HCT116 (cell line): ENCODE measurements at regions not wholly inside any gene's neighbourhood (a gene's known extent, or its start where the extent isn't known, plus 50 kb on each side); places are given as distances from the start of the nearest gene placed in this dataset.

ENCODE experiments used
- ATAC-seq: fragments of 200-7000 bp; cut with Tn5 transposase; 2 replicates; pipeline ENCODE4 v1.9.1; 2020; ENCODE audit warnings: mild to moderate bottlenecking, moderate library complexity
- BruUV-seq: library from RNA; stranded (reverse); fragments of 400-500 nt; replicated peaks from 2 replicates; lab custom pipeline; 2021; lab: Mats Ljungman, UMichigan
- CTCF ChIA-PET: fragments of 300-600 bp; sonication (Branson Sonifier 250); formaldehyde crosslinking; loops from one replicate; lab custom pipeline; 2021; ENCODE audit warnings: antibody characterized with exemption; lab: Charles Lee
- POLR2A ChIA-PET: fragments of 300-600, 350-600 bp; sonication (Branson Sonifier 250); formaldehyde crosslinking; loops from one replicate; lab custom pipeline; 2021; ENCODE audit warnings: antibody characterized with exemption; lab: Charles Lee
- RAD21 ChIA-PET, 2 experiments: fragments of 300-600 bp; sonication (Branson Sonifier 250); formaldehyde crosslinking; loops; one replicate each; lab custom pipeline; 2023; ENCODE audit warnings: low total read pairs in 2 of 2; ENCODE audit not compliant: uncharacterized antibody in 2 of 2, unreplicated experiment in 2 of 2, low non-redundant PET in 1 of 2; lab: Charles Lee
- DNase-seq: peaks from one replicate; pipeline ENCODE4 v3.0.0-alpha.2; 2010; ENCODE audit warnings: low read depth, low spot score
- H2AFZ ChIP-seq: fragments of 200-600 bp; shearing (Covaris generic), sonication (generic); 2 replicates; pipeline ENCODE4 v1.6.1; 2017; ENCODE audit warnings: low read depth, mixed run types, mixed read lengths, antibody characterized with exemption, low read length; ENCODE audit not compliant: poor library complexity, severe bottlenecking
- H3K27ac ChIP-seq: 2 replicates; pipeline ENCODE4 v1.5.1; 2012; ENCODE audit warnings: low read depth, low read length
- H3K27me3 ChIP-seq: fragments of 200-600 bp; sonication (generic); 2 replicates; pipeline ENCODE4 v1.6.1; 2016; ENCODE audit warnings: mixed run types, low read length, mixed read lengths; ENCODE audit not compliant: insufficient read depth
- H3K36me3 ChIP-seq, 2 experiments: fragments of 200-500 bp in 1 of 2; fragments of 200-600 bp in 1 of 2; sonication (Bioruptor generic) in 1 of 2; sonication (generic) in 1 of 2; 2 replicates each; pipeline versions ENCODE4 v1.5.1 to v1.6.1; 2014 to 2016; ENCODE audit warnings: low read length in 2 of 2, inconsistent platforms in 1 of 2, mixed read lengths in 1 of 2, mixed run types in 1 of 2; ENCODE audit not compliant: insufficient read depth in 2 of 2, control insufficient read depth in 1 of 2
- H3K4me1 ChIP-seq, 2 experiments: fragments of 200-600 bp in 1 of 2; sonication (generic) in 1 of 2; 2 replicates each; pipeline versions ENCODE4 v1.5.1 to v1.6.1; 2012 to 2017; ENCODE audit warnings: low read length in 2 of 2, inconsistent platforms in 1 of 2, mild to moderate bottlenecking in 1 of 2, mixed read lengths in 1 of 2, mixed run types in 1 of 2, moderate library complexity in 1 of 2; ENCODE audit not compliant: insufficient read depth in 2 of 2, control insufficient read depth in 1 of 2
- H3K4me2 ChIP-seq: fragments of 200-600 bp; sonication (generic); 2 replicates; pipeline ENCODE4 v1.6.1; 2017; ENCODE audit warnings: mixed run types, low read length, mixed read lengths
- H3K4me3 ChIP-seq, 2 experiments: fragments of 200-600 bp in 1 of 2; sonication (generic) in 1 of 2; replicated peaks in 1 of 2; 2 replicates each; pipeline ENCODE4 v1.5.1; 2011 to 2016; ENCODE audit warnings: low read length in 2 of 2, control low read depth in 1 of 2, low read depth in 1 of 2, mild to moderate bottlenecking in 1 of 2, mixed read lengths in 1 of 2, mixed run types in 1 of 2
- H3K79me2 ChIP-seq: fragments of 200-600 bp; sonication (generic); 2 replicates; pipeline ENCODE4 v1.6.1; 2017; ENCODE audit warnings: mild to moderate bottlenecking, mixed run types, low read length, moderate library complexity, mixed read lengths; ENCODE audit not compliant: insufficient read depth
- H3K9ac ChIP-seq: fragments of 200-600 bp; sonication (generic); 2 replicates; pipeline ENCODE4 v1.6.1; 2016; ENCODE audit warnings: low read length, mixed read lengths
- H3K9me2 ChIP-seq: fragments of 200-600 bp; sonication (generic), shearing (Covaris generic); 2 replicates; pipeline ENCODE4 v1.6.1; 2017; ENCODE audit warnings: mixed run types, mild to moderate bottlenecking, moderate library complexity; ENCODE audit not compliant: insufficient read depth
- H3K9me3 ChIP-seq, 2 experiments: fragments of 200-500 bp in 1 of 2; fragments of 200-600 bp in 1 of 2; sonication (Bioruptor generic) in 1 of 2; sonication (generic) in 1 of 2; 2 replicates each; pipeline ENCODE4 v1.6.1; 2014 to 2017; ENCODE audit warnings: low read length in 2 of 2, mixed read lengths in 2 of 2, inconsistent platforms in 1 of 2, low read depth in 1 of 2, mild to moderate bottlenecking in 1 of 2, mixed run types in 1 of 2, moderate library complexity in 1 of 2; ENCODE audit not compliant: control insufficient read depth in 1 of 2, insufficient read depth in 1 of 2
- H4K20me1 ChIP-seq: fragments of 200-600 bp; sonication (generic), shearing (Covaris generic); 2 replicates; pipeline ENCODE4 v1.6.1; 2017; ENCODE audit warnings: mixed run types, mild to moderate bottlenecking, moderate library complexity; ENCODE audit not compliant: insufficient read depth
- CBX3 ChIP-seq: IDR thresholded peaks from 2 replicates; pipeline ENCODE4 v1.6.1; 2012; ENCODE audit warnings: low read depth
- EGR1 ChIP-seq: IDR thresholded peaks from 2 replicates; pipeline ENCODE4 v1.6.1; 2012; ENCODE audit warnings: low read depth
- EZH2 ChIP-seq: fragments of 200-600 bp; sonication (generic); IDR thresholded peaks from 2 replicates; pipeline ENCODE4 v1.6.1; 2017; ENCODE audit warnings: antibody characterized with exemption, mixed run types
- JUND ChIP-seq: IDR thresholded peaks from 2 replicates; pipeline ENCODE4 v1.6.1; 2012
- POLR2A ChIP-seq: IDR thresholded peaks from 2 replicates; pipeline ENCODE4 v1.7.0; 2011; ENCODE audit warnings: borderline replicate concordance; ENCODE audit not compliant: insufficient read depth, insufficient read length; ENCODE audit errors: extremely low read depth
- POLR2AphosphoS5 ChIP-seq: IDR thresholded peaks from 2 replicates; pipeline ENCODE4 v1.6.1; 2011; ENCODE audit warnings: mild to moderate bottlenecking, low read depth, low read length, moderate library complexity
- RAD21 ChIP-seq: IDR thresholded peaks from 2 replicates; pipeline ENCODE4 v1.6.1; 2012; ENCODE audit warnings: low read depth, mild to moderate bottlenecking
- SP1 ChIP-seq: IDR thresholded peaks from 2 replicates; pipeline ENCODE4 v1.6.1; 2012; ENCODE audit warnings: low read depth
- SRF ChIP-seq: IDR thresholded peaks from 2 replicates; pipeline ENCODE4 v1.6.1; 2012; ENCODE audit warnings: low read depth
- TCF7L2 ChIP-seq: IDR thresholded peaks from 2 replicates; pipeline ENCODE4 v1.7.0; 2011; ENCODE audit warnings: borderline replicate concordance, inconsistent platforms; ENCODE audit not compliant: insufficient read depth, insufficient read length; ENCODE audit errors: extremely low read depth
- ZFX ChIP-seq: fragments of 450-650 bp; IDR thresholded peaks from 2 replicates; pipeline ENCODE4 v1.6.1; 2017
- intact Hi-C: fragments of 100-400 bp; cut with micrococcal nuclease; formaldehyde crosslinking; loops from 2 replicates; pipeline ENCODE4 v1.10.0; 2022
- TF ChIP-seq, protein P1 (sequence below): IDR thresholded peaks from 2 replicates; pipeline ENCODE4 v1.6.1; 2012
- TF ChIP-seq, protein P2 (sequence below): IDR thresholded peaks from 2 replicates; pipeline ENCODE4 v1.6.1; 2012
- TF ChIP-seq, protein P3 (sequence below), 3 experiments: fragments of 200-600 bp in 1 of 3; sonication (generic) in 1 of 3; IDR thresholded peaks in 2 of 3; conservative IDR thresholded peaks in 1 of 3; 2 replicates each; pipeline ENCODE4 v1.5.1; 2012 to 2017; ENCODE audit warnings: low read depth in 2 of 3, low read length in 2 of 3, antibody characterized with exemption in 1 of 3, borderline replicate concordance in 1 of 3, control low read depth in 1 of 3, mild to moderate bottlenecking in 1 of 3, mixed read lengths in 1 of 3, mixed run types in 1 of 3, moderate library complexity in 1 of 3; ENCODE audit not compliant: insufficient read depth in 1 of 3

DNA sequence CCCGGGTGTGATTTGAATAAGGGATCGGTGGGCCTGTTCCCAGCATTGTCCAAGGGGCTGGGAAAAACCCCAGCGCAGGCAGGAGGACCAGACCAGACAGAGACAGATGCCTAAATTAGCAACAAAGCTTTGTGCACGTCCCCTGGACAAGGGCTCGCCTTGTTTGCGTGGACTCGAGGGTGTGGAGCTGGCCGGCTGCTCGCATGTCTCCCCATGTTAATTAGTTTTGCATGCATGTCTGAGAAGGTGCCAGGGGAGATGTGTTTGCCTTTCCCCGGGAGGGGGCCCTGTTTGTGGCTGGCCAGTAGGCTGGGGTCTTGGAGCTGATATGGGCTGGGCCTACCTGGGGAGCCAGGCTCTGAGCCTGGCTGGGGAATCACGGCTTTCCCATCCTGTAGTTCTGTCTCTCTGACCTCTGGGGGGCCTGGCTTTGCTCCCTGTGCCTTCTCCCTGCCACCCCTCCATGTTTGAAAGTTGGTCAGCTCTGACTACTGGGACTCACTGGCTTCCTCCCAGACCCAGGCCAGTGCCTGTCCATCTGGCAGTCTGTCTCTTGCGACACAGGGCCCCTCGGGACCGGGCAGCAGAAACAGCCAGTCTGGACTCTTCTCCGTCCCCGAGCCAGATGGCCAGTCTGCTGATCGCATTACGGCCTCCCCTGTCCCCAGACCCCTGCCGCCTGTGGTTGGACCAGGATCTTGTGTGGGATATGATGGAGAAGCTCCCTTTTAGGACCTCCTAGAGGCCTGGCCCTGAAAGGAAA lies 55.4 kb upstream of the POLG start (continued):
- no peak for TF ChIP-seq SRF
- TF ChIP-seq, all 23 proteins: peak for 0

DNA sequence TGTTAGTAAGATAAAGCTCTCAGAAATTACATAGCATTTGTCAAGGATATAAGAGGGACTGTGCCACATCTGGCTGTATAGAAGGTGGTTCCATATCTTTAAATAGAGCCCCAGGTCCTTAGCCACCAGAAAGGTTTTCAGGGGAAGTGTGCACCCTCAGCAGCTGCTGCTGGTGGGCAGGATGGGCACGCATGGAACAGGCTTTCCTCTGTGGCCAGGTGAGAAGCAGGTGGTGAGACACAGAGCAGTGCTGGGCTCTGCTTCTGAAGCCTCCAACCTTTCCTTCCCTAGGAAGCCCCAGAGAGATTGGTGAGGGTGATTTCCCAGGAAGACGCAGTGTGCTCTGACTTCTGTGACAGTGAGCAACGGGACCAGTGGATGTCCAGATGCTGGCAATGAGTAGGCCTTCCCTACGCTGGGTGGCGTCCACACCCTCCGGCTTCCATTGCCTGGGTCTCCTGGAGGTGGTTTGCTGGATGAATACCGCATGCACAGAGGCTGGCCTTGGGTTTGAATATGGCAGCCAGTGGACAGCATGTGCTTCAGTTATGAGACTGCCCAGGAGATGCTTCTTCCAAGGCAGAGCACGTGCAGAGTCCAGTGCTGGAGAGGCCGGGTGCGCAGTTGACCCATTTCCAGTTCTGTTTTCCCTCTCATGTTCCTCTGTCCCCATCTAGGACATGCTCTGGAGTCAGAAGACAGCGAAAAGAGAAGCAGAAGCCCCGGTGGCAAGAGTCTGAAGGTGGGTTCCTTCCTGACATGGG lies 52.7 kb upstream of the POLG start:
- Histone ChIP-seq H3K9me2 (no peaks in the 10 kb centered on the region), H3K27ac (no peak overlapping the region), H4K20me1 (no peaks in the 10 kb centered on the region), H3K4me3 (no peak overlapping the region), H3K4me2 (no peak overlapping the region), H3K9me3 (no peaks in the 10 kb centered on the region), H3K4me1 (peaks cover 3 to 5% of the 10 kb centered on the region in 2 experiments; a peak in 2 of 4 replicates), H3K36me3 (no peaks in the 10 kb centered on the region), H3K9ac (no peak overlapping the region), H3K27me3 (no peaks in the 10 kb centered on the region), H3K79me2 (no peaks in the 10 kb centered on the region), H2AFZ (no peak overlapping the region)
- TF ChIP-seq, protein P1, sequence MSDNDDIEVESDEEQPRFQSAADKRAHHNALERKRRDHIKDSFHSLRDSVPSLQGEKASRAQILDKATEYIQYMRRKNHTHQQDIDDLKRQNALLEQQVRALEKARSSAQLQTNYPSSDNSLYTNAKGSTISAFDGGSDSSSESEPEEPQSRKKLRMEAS, result no peak
- TF ChIP-seq CBX3 (no peak), JUND (no peak), TCF7L2 (no peak), POLR2A (no peak), ZFX (no peak), EZH2 (no peak), EGR1 (no peak), SP1 (no peak), RAD21 (no peak), POLR2AphosphoS5 (no peak)
- TF ChIP-seq, protein P2, sequence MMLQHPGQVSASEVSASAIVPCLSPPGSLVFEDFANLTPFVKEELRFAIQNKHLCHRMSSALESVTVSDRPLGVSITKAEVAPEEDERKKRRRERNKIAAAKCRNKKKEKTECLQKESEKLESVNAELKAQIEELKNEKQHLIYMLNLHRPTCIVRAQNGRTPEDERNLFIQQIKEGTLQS, result no peak
- TF ChIP-seq, protein P3, sequence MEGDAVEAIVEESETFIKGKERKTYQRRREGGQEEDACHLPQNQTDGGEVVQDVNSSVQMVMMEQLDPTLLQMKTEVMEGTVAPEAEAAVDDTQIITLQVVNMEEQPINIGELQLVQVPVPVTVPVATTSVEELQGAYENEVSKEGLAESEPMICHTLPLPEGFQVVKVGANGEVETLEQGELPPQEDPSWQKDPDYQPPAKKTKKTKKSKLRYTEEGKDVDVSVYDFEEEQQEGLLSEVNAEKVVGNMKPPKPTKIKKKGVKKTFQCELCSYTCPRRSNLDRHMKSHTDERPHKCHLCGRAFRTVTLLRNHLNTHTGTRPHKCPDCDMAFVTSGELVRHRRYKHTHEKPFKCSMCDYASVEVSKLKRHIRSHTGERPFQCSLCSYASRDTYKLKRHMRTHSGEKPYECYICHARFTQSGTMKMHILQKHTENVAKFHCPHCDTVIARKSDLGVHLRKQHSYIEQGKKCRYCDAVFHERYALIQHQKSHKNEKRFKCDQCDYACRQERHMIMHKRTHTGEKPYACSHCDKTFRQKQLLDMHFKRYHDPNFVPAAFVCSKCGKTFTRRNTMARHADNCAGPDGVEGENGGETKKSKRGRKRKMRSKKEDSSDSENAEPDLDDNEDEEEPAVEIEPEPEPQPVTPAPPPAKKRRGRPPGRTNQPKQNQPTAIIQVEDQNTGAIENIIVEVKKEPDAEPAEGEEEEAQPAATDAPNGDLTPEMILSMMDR (IDR thresholded peaks at IDR 0.05 in 2 of 3, conservative IDR thresholded peaks at IDR 0.05 in 1 of 3; ENCODE audit: borderline replicate concordance in 1 of 3, insufficient read depth in 1 of 3, low read depth in 2 of 3, low read length in 2 of 3), result no peak
- ChIA-PET POLR2A (no interaction called here), CTCF (no interaction called here), RAD21 (no interaction called here)
- ATAC-seq, result no peak
- DNase-seq, result no peak
- BruUV-seq, result no TSS peak
- intact Hi-C loops, result no loop called here
